ENCODE measurements at regions not wholly inside any gene's neighbourhood (a gene's known extent, or its start where the extent isn't known, plus 50 kb on each side); places are given as distances from the start of the nearest gene placed in this dataset.
A peak's percentile ranks its signal among the peaks of the same experiment; 100 is the strongest.

DNA sequence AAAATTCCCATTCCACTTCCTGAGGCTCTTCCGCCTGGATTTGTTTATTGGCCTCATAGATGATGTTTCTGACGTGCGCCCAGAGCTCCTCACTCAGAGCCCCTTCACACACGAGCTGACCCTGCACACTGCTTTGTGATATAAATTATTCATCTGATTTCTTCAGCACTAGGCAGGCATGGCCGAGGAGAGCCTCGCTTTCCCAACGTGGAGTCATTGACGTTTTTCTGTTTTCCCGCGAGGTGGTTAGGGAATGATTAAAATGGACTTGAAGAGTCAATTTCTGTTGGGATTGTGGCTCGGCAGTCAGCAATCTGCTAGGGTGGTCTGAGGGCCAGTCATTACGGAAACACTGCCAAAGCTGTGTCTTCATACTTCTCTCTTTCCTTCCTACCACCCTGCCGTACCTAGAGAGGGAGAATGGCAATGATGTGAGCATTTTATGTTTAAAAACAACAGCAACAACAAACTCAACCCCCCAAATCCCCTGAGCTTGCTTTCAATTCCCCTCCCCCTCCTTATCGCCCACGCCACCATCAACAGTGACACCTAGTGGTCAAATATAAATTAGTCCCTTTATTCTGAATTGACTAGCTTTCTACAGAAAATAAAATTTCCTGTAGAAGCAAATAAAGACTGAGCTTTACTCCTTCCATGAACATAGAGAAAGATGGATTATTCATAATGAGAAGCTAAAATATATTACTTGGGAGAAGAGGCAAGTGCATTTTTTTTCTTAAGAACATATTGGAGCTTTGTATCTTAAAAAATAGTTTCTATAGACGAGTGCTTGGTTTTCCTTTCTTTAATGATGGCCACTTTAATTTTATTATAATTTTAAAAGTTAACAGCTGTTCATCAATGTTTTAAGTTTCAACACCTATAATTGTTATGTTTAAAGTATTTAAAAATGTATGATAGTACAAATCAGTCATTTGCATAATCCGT is 285.1 kb downstream of the MTX2 start:
- TF ChIP-seq, protein P1, sequence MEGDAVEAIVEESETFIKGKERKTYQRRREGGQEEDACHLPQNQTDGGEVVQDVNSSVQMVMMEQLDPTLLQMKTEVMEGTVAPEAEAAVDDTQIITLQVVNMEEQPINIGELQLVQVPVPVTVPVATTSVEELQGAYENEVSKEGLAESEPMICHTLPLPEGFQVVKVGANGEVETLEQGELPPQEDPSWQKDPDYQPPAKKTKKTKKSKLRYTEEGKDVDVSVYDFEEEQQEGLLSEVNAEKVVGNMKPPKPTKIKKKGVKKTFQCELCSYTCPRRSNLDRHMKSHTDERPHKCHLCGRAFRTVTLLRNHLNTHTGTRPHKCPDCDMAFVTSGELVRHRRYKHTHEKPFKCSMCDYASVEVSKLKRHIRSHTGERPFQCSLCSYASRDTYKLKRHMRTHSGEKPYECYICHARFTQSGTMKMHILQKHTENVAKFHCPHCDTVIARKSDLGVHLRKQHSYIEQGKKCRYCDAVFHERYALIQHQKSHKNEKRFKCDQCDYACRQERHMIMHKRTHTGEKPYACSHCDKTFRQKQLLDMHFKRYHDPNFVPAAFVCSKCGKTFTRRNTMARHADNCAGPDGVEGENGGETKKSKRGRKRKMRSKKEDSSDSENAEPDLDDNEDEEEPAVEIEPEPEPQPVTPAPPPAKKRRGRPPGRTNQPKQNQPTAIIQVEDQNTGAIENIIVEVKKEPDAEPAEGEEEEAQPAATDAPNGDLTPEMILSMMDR (IDR thresholded peaks at IDR 0.05): peak; percentile 90 to 92 (median 91)
- no peak for TF ChIP-seq POLR2A (IDR thresholded peaks at IDR 0.05)
